Endothelial cell of umbilical vein (primary cell): ENCODE measurements at regions not wholly inside any gene's neighbourhood (a gene's known extent, or its start where the extent isn't known, plus 50 kb on each side); places are given as distances from the start of the nearest gene placed in this dataset.

Experiments used
- BruUV-seq: library from RNA; stranded (reverse); fragments of 400-500 nt; replicated peaks from 2 replicates; lab custom pipeline; 2021; lab: Mats Ljungman, UMichigan
- CTCF ChIA-PET: fragments of 300-600, 350-600 bp; sonication (Branson Sonifier 250); formaldehyde crosslinking; loops from one replicate; lab custom pipeline; 2021; ENCODE audit warnings: antibody characterized with exemption, inconsistent platforms; lab: Charles Lee
- POLR2A ChIA-PET: fragments of 300-600, 350-600 bp; sonication (Branson Sonifier 250); formaldehyde crosslinking; loops from one replicate; lab custom pipeline; 2021; ENCODE audit warnings: antibody characterized with exemption, inconsistent platforms; lab: Charles Lee
- DNase-seq: peaks from one replicate; pipeline ENCODE4 v3.0.0-alpha.2; 2011; ENCODE audit warnings: low read depth, low spot score
- FAIRE-seq: peaks from 2 replicates; lab custom pipeline; 2011; peaks lifted over from hg19 to GRCh38; lab: Jason Lieb, UNC
- H2AFZ ChIP-seq: 2 replicates; pipeline ENCODE4 v1.6.0; 2012; ENCODE audit warnings: low read depth, low read length, control low read depth, inconsistent platforms
- H3K27ac ChIP-seq: 2 replicates; pipeline ENCODE4 v1.5.1; 2011; ENCODE audit warnings: low read depth, mild to moderate bottlenecking, control low read depth, low read length, moderate library complexity; ENCODE audit not compliant: insufficient read depth
- H3K27me3 ChIP-seq, 2 experiments: 2 replicates each; pipeline versions ENCODE4 v1.6.0 to v1.6.1; 2011; ENCODE audit warnings: low read length in 2 of 2, mixed read lengths in 1 of 2; ENCODE audit not compliant: control insufficient read depth in 2 of 2, insufficient read depth in 2 of 2
- H3K36me3 ChIP-seq, 2 experiments: 2 replicates in 1 of 2; 3 replicates in 1 of 2; pipeline ENCODE4 v1.5.1; 2011; ENCODE audit warnings: low read length in 2 of 2, mild to moderate bottlenecking in 1 of 2, moderate library complexity in 1 of 2; ENCODE audit not compliant: control insufficient read depth in 2 of 2, insufficient read depth in 2 of 2; ENCODE audit errors: extremely low read depth in 1 of 2
- H3K4me1 ChIP-seq: 3 replicates; pipeline ENCODE4 v1.5.1; 2011; ENCODE audit warnings: mild to moderate bottlenecking, low read length; ENCODE audit not compliant: control insufficient read depth, insufficient read depth; ENCODE audit errors: extremely low read depth
- H3K4me2 ChIP-seq: 2 replicates; pipeline ENCODE4 v1.6.1; 2011; ENCODE audit warnings: low read length, control low read depth, mixed read lengths; ENCODE audit not compliant: insufficient read depth
- H3K4me3 ChIP-seq, 3 experiments: fragments of 200-600 bp in 1 of 3; sonication (generic), shearing (Covaris generic) in 1 of 3; replicated peaks in 1 of 3; 2 replicates each; pipeline ENCODE4 v1.5.1; 2011 to 2016; ENCODE audit warnings: control low read depth in 3 of 3, low read length in 3 of 3, mild to moderate bottlenecking in 2 of 3, inconsistent platforms in 1 of 3, low read depth in 1 of 3, moderate library complexity in 1 of 3; ENCODE audit not compliant: insufficient read depth in 1 of 3
- H3K79me2 ChIP-seq: 2 replicates; pipeline ENCODE4 v1.6.0; 2012; ENCODE audit warnings: low read length, inconsistent platforms; ENCODE audit not compliant: control insufficient read depth, insufficient read depth
- H3K9ac ChIP-seq: replicated peaks from 2 replicates; pipeline ENCODE3; 2011; ENCODE audit warnings: low read length, control low read depth; ENCODE audit not compliant: insufficient read depth; ENCODE audit errors: extremely low read depth
- H3K9me1 ChIP-seq: replicated peaks from 3 replicates; pipeline ENCODE4 v1.6.0; 2011; ENCODE audit warnings: mild to moderate bottlenecking, low read length; ENCODE audit not compliant: control insufficient read depth, insufficient read depth; ENCODE audit errors: extremely low read depth
- H3K9me3 ChIP-seq: replicated peaks from 2 replicates; pipeline ENCODE4 v1.5.1; 2012; ENCODE audit warnings: low read length, inconsistent platforms; ENCODE audit not compliant: control insufficient read depth, insufficient read depth
- H4K20me1 ChIP-seq: replicated peaks from 2 replicates; pipeline ENCODE3; 2011; ENCODE audit warnings: mild to moderate bottlenecking, low read length; ENCODE audit not compliant: control insufficient read depth, insufficient read depth; ENCODE audit errors: extremely low read depth
- EZH2 ChIP-seq: IDR thresholded peaks from 2 replicates; pipeline ENCODE4 v1.6.1; 2012; ENCODE audit warnings: borderline replicate concordance, low read depth, mild to moderate bottlenecking, moderate library complexity, low read length, inconsistent platforms; ENCODE audit not compliant: severe bottlenecking
- FOS ChIP-seq: IDR thresholded peaks from 2 replicates; pipeline ENCODE4 v1.6.1; 2011; ENCODE audit warnings: mild to moderate bottlenecking, low read length, moderate library complexity, borderline replicate concordance; ENCODE audit not compliant: insufficient read depth
- GATA2 ChIP-seq: IDR thresholded peaks from 2 replicates; pipeline ENCODE4 v1.7.0; 2011; ENCODE audit warnings: low read depth, mild to moderate bottlenecking, moderate library complexity, mixed read lengths, low read length; ENCODE audit not compliant: insufficient read length, insufficient read depth
- JUN ChIP-seq: IDR thresholded peaks from 2 replicates; pipeline ENCODE4 v1.6.1; 2011; ENCODE audit warnings: borderline replicate concordance, low read depth; ENCODE audit not compliant: insufficient read length, insufficient read depth
- MYC ChIP-seq: IDR thresholded peaks from one replicate; pipeline ENCODE4 v1.6.1; 2011; ENCODE audit warnings: mild to moderate bottlenecking, low read depth, low read length
- POLR2A ChIP-seq: IDR thresholded peaks from 2 replicates; pipeline ENCODE4 v1.6.1; 2012; ENCODE audit warnings: low read depth, mild to moderate bottlenecking, control low read depth, low read length
- POLR2AphosphoS5 ChIP-seq: IDR thresholded peaks from 2 replicates; pipeline ENCODE4 v1.6.1; 2012; ENCODE audit warnings: low read depth, mild to moderate bottlenecking, control low read depth, low read length, moderate library complexity; ENCODE audit not compliant: insufficient read depth
- dilution Hi-C: fragments of 300-500 bp; cut with MboI; formaldehyde crosslinking; loops from one replicate; pipeline ENCODE4 v1.15.0; 2019; ENCODE audit warnings: low sequenced_read_pairs; ENCODE audit not compliant: extremely low pct_ligation_motif_present
- intact Hi-C: fragments of 100-400 bp; cut with micrococcal nuclease; formaldehyde crosslinking; loops from one replicate; pipeline ENCODE4 v1.10.0; 2022
- TF ChIP-seq, protein P1 (sequence below): IDR thresholded peaks from 2 replicates; pipeline ENCODE4 v1.6.1; 2011; ENCODE audit not compliant: insufficient read depth, insufficient read length
- TF ChIP-seq, protein P2 (sequence below), 2 donors: IDR thresholded peaks; 1 replicate in 1 of 2; 2 replicates in 1 of 2; pipeline ENCODE4 v1.5.1; 2011; ENCODE audit warnings: low read length in 2 of 2, mild to moderate bottlenecking in 2 of 2, moderate library complexity in 2 of 2, control low read depth in 1 of 2, inconsistent platforms in 1 of 2, low read depth in 1 of 2; ENCODE audit not compliant: insufficient read depth in 1 of 2; ENCODE audit errors: extremely low read depth in 1 of 2

DNA sequence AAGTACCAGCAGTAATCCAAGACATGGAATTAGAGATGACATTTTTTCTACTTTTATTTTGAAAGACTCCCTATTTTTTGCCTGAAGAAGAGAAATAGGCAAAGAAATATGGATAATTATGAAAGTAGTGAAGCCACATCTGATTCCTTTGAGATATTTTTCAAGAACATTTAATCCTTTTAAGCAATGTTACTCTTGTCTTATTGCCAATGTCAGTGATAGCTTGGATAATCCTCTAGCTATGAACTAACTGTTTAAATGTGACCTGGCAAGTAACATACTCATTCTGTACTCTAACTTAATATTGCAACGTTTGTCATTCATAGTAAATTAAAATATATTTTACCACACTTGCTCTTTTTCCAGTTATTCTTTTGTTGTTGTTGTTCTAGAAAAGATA is 181.3 kb downstream of the VEGFC start:
- intact Hi-C loops, result no loop called here
- FAIRE-seq, result no peak

More for the DNA sequence above, 181.3 kb downstream of the VEGFC start:
- no peaks in the 10 kb centered on the region for H4K20me1 ChIP-seq
- no TSS peak for BruUV-seq
- H2AFZ ChIP-seq, result no peak overlapping the region
- H3K9me1 ChIP-seq, result no peaks in the 10 kb centered on the region
- peaks cover 10 to 28% of the 10 kb centered on the region in 2 experiments for H3K27me3 ChIP-seq
- no peak overlapping the region for H3K4me2 ChIP-seq
- H3K36me3 ChIP-seq, result no peaks in the 10 kb centered on the region
- CTCF ChIA-PET, result no interaction called here
- H3K27ac ChIP-seq, result no peak overlapping the region
- no peaks in the 10 kb centered on the region for H3K9me3 ChIP-seq
- no peak overlapping the region for H3K9ac ChIP-seq
- no peaks in the 10 kb centered on the region for H3K4me1 ChIP-seq
- dilution Hi-C loops, result no loop called here
- POLR2A ChIA-PET, result no interaction called here
- no peaks in the 10 kb centered on the region for H3K79me2 ChIP-seq
- TF ChIP-seq JUN (no peak), MYC (no peak), POLR2A (no peak), GATA2 (no peak), FOS (no peak), POLR2AphosphoS5 (no peak), EZH2 (no peak)
- TF ChIP-seq, protein P1, sequence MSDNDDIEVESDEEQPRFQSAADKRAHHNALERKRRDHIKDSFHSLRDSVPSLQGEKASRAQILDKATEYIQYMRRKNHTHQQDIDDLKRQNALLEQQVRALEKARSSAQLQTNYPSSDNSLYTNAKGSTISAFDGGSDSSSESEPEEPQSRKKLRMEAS, result no peak
- TF ChIP-seq, protein P2, sequence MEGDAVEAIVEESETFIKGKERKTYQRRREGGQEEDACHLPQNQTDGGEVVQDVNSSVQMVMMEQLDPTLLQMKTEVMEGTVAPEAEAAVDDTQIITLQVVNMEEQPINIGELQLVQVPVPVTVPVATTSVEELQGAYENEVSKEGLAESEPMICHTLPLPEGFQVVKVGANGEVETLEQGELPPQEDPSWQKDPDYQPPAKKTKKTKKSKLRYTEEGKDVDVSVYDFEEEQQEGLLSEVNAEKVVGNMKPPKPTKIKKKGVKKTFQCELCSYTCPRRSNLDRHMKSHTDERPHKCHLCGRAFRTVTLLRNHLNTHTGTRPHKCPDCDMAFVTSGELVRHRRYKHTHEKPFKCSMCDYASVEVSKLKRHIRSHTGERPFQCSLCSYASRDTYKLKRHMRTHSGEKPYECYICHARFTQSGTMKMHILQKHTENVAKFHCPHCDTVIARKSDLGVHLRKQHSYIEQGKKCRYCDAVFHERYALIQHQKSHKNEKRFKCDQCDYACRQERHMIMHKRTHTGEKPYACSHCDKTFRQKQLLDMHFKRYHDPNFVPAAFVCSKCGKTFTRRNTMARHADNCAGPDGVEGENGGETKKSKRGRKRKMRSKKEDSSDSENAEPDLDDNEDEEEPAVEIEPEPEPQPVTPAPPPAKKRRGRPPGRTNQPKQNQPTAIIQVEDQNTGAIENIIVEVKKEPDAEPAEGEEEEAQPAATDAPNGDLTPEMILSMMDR (IDR thresholded peaks at IDR 0.05; ENCODE audit: extremely low read depth in 1 of 2, insufficient read depth in 1 of 2, low read depth in 1 of 2, low read length in 2 of 2), result no peak
- no peak overlapping the region for H3K4me3 ChIP-seq
- no peak for DNase-seq
